Hepatocyte (in vitro differentiated cells): ENCODE measurements at regions not wholly inside any gene's neighbourhood (a gene's known extent, or its start where the extent isn't known, plus 50 kb on each side); places are given as distances from the start of the nearest gene placed in this dataset.

Source experiments
- DNase-seq: peaks from one replicate; pipeline ENCODE4 v3.0.0-alpha.2; 2016; ENCODE audit warnings: low spot score
- H2AFZ ChIP-seq: fragments of 200-600 bp; sonication (generic); 2 replicates; pipeline ENCODE4 v1.6.0; 2016; ENCODE audit warnings: antibody characterized with exemption, mild to moderate bottlenecking
- H3K27ac ChIP-seq: fragments of 200-600 bp; sonication (generic); 2 replicates; pipeline ENCODE4 v1.5.1; 2016; ENCODE audit warnings: mild to moderate bottlenecking
- H3K27me3 ChIP-seq: fragments of 200-600 bp; sonication (generic); 2 replicates; pipeline ENCODE4 v1.6.1; 2016
- H3K36me3 ChIP-seq: fragments of 200-600 bp; sonication (generic); replicated peaks from 2 replicates; pipeline ENCODE4 v1.5.1; 2016; ENCODE audit warnings: low read depth; ENCODE audit not compliant: insufficient read depth
- H3K4me1 ChIP-seq: fragments of 200-600 bp; sonication (generic); 2 replicates; pipeline ENCODE4 v1.5.1; 2016; ENCODE audit warnings: mild to moderate bottlenecking, moderate library complexity; ENCODE audit not compliant: insufficient read depth
- H3K4me2 ChIP-seq: fragments of 200-600 bp; sonication (generic); 2 replicates; pipeline ENCODE4 v1.6.0; 2016
- H3K4me3 ChIP-seq: fragments of 200-600 bp; sonication (generic); 2 replicates; pipeline ENCODE4 v1.5.1; 2016; ENCODE audit warnings: mild to moderate bottlenecking
- H3K79me2 ChIP-seq: fragments of 200-600 bp; sonication (generic); 2 replicates; pipeline ENCODE4 v1.6.0; 2017; ENCODE audit warnings: mild to moderate bottlenecking
- H3K9me2 ChIP-seq: fragments of 200-600 bp; sonication (generic); replicated peaks from 2 replicates; pipeline ENCODE4 v1.6.0; 2017; ENCODE audit warnings: mild to moderate bottlenecking; ENCODE audit not compliant: insufficient read depth
- H3K9me3 ChIP-seq: fragments of 200-600 bp; sonication (generic); 2 replicates; pipeline ENCODE4 v1.5.1; 2016; ENCODE audit warnings: low read depth, mild to moderate bottlenecking
- H4K20me1 ChIP-seq: fragments of 200-600 bp; sonication (generic); 2 replicates; pipeline ENCODE4 v1.6.0; 2016; ENCODE audit warnings: mild to moderate bottlenecking; ENCODE audit not compliant: insufficient read depth, poor library complexity, severe bottlenecking
- EZH2 ChIP-seq: fragments of 200-600 bp; sonication (generic); IDR thresholded peaks from 2 replicates; pipeline ENCODE4 v1.6.1; 2016; ENCODE audit warnings: antibody characterized with exemption, mild to moderate bottlenecking, borderline replicate concordance
- EZH2phosphoT487 ChIP-seq: fragments of 200-600 bp; sonication (generic); IDR thresholded peaks from one replicate; pipeline ENCODE4 v1.6.1; 2018; ENCODE audit warnings: antibody characterized with exemption, mild to moderate bottlenecking, low read depth, moderate library complexity; ENCODE audit not compliant: unreplicated experiment, severe bottlenecking
- WGBS: methylation state at CpG from one replicate; pipeline ENCODE4 v1.1.6; 2016; ENCODE audit warnings: low lambda C conversion rate; ENCODE audit errors: missing lambda C conversion rate; 5-methylcytosine and 5-hydroxymethylcytosine counted together
- TF ChIP-seq, protein P1 (sequence below): fragments of 200-600 bp; sonication (generic); IDR thresholded peaks from 2 replicates; pipeline ENCODE4 v1.5.1; 2016; ENCODE audit warnings: antibody characterized with exemption, mild to moderate bottlenecking; ENCODE audit not compliant: poor library complexity

DNA sequence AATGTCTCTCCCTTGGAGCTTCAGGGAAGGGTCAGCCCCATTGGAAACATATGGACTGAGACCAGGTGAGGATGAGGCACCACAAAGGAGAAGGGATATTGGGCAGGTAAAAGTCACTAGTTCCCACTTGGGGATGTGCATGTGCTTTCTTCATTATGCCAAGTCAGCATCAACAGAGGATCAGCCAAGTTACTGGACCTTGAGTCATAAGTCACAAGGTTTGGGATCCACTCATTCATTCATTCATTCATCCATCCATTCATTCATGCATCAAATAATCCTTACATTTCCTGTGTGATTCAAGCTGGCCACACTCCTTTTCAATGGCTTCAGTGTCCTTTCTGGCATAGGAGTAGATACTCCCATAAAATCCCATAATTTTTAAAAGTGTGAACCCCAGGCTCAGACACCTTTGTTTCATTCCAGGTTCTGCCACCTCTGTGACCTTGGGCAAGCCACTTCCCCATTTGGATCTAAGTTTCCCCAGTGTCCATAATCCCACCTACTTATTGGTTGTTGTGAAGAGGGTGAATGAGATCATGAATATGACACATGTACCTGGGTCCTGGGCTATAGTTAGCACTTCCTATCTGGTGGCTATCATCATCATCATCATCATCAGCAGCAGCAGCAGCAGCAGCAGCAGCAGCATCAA is 162.1 kb upstream of the LHX5 start:
- Histone ChIP-seq H3K27ac (no peak overlapping the region), H3K9me3 (no peaks in the 10 kb centered on the region), H2AFZ (no peak overlapping the region), H3K9me2 (no peaks in the 10 kb centered on the region), H3K4me3 (no peak overlapping the region), H3K79me2 (no peaks in the 10 kb centered on the region), H4K20me1 (no peaks in the 10 kb centered on the region), H3K4me2 (no peak overlapping the region), H3K4me1 (no peaks in the 10 kb centered on the region), H3K36me3 (no peaks in the 10 kb centered on the region), H3K27me3 (peaks cover 33% of the 10 kb centered on the region)
- TF ChIP-seq, protein P1, sequence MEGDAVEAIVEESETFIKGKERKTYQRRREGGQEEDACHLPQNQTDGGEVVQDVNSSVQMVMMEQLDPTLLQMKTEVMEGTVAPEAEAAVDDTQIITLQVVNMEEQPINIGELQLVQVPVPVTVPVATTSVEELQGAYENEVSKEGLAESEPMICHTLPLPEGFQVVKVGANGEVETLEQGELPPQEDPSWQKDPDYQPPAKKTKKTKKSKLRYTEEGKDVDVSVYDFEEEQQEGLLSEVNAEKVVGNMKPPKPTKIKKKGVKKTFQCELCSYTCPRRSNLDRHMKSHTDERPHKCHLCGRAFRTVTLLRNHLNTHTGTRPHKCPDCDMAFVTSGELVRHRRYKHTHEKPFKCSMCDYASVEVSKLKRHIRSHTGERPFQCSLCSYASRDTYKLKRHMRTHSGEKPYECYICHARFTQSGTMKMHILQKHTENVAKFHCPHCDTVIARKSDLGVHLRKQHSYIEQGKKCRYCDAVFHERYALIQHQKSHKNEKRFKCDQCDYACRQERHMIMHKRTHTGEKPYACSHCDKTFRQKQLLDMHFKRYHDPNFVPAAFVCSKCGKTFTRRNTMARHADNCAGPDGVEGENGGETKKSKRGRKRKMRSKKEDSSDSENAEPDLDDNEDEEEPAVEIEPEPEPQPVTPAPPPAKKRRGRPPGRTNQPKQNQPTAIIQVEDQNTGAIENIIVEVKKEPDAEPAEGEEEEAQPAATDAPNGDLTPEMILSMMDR: no peak
- no peak for TF ChIP-seq EZH2phosphoT487
- TF ChIP-seq EZH2: no peak
- DNase-seq: no peak

DNA sequence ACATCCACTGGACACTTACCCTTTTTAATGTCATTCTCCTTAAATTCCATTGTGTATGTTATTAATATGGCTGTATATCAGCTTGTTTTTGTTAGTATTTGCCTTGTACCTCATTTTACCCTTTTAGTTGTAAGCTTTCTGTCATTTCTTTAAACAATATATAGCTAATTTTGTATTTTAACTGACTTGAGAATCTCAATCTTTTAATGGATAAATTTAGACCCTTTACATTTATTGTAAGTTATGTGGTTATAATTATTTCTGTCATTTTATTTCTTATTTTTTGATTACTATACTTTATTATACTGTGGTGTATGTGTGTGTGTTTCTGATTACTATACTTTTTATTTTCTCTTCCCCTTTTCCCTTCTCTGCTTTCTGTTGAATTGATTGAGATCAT is 159.0 kb upstream of the LHX5 start:
- Histone ChIP-seq H3K27me3 (peaks cover 10% of the 10 kb centered on the region), H3K79me2 (no peaks in the 10 kb centered on the region), H3K9me2 (no peaks in the 10 kb centered on the region), H3K27ac (no peak overlapping the region), H3K4me3 (no peak overlapping the region), H2AFZ (no peak overlapping the region), H4K20me1 (no peaks in the 10 kb centered on the region), H3K4me1 (no peaks in the 10 kb centered on the region), H3K4me2 (no peak overlapping the region), H3K9me3 (no peaks in the 10 kb centered on the region), H3K36me3 (no peaks in the 10 kb centered on the region)
- DNase-seq: no peak
- TF ChIP-seq, protein P1: no peak
- TF ChIP-seq EZH2 (no peak), EZH2phosphoT487 (no peak)

DNA sequence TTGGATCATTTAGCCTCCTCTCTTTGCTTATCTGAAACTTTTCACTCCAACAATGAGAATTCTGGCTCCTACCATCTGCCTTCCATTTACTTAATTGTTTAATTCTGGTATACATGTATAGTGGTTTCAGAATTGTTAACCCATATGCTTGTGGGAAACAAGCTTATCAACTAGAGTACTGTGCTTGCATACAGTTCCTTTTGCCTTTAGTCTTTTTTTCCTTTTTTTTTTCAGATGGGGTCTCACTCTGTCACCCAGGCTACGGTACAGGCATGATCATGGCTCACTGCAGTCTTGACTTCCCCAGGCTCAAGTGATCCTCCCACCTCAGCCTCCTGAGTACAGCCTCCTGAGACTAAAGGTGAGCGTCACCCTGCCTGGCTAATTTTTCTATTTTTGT is 153.8 kb upstream of the LHX5 start:
- WGBS: 89% methylated on average over 2 of the region's 2 CpGs
- TF ChIP-seq, protein P1: no peak
- H3K4me1 ChIP-seq: no peaks in the 10 kb centered on the region

DNA sequence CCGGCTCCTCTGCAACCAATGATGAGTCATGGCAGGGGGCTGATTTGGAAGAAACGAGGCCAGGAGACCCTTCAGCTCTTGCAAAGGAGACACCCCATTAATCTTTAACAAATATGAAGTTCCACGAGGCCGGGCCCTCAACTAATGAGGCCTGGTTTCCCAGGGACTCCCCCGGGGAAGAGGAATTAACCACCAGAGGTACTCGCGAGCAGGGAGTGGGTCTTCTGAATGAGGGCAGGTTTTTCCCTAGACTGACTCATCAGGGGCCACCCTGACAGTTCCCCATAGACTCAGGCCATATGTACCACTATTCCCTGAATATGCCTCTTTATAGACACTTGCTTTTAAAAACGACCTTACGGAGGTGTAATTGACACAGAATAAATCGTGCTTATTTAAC is 150.7 kb upstream of the LHX5 start:
- H3K4me2 ChIP-seq: no peak overlapping the region
- no peak overlapping the region for H3K4me3 ChIP-seq
- no peaks in the 10 kb centered on the region for H4K20me1 ChIP-seq
- H3K79me2 ChIP-seq: no peaks in the 10 kb centered on the region
- H2AFZ ChIP-seq: no peak overlapping the region
- TF ChIP-seq, protein P1: no peak
- TF ChIP-seq EZH2phosphoT487: no peak
- no peak for TF ChIP-seq EZH2
- no peaks in the 10 kb centered on the region for H3K4me1 ChIP-seq
- no peaks in the 10 kb centered on the region for H3K9me3 ChIP-seq
- WGBS: 66% methylated on average over 10 of the region's 10 CpGs
- DNase-seq: no peak
- no peaks in the 10 kb centered on the region for H3K9me2 ChIP-seq
- H3K27ac ChIP-seq: no peak overlapping the region
- no peaks in the 10 kb centered on the region for H3K36me3 ChIP-seq
- H3K27me3 ChIP-seq: peaks cover 28% of the 10 kb centered on the region

More for the DNA sequence above, 153.8 kb upstream of the LHX5 start:
- peaks cover 9% of the 10 kb centered on the region for H3K27me3 ChIP-seq
- no peaks in the 10 kb centered on the region for H3K36me3 ChIP-seq
- H2AFZ ChIP-seq: no peak overlapping the region
- H3K79me2 ChIP-seq: no peaks in the 10 kb centered on the region
- H3K4me2 ChIP-seq: no peak overlapping the region
- H3K27ac ChIP-seq: no peak overlapping the region
- no peak overlapping the region for H3K4me3 ChIP-seq
- no peaks in the 10 kb centered on the region for H4K20me1 ChIP-seq
- H3K9me3 ChIP-seq: no peaks in the 10 kb centered on the region
- DNase-seq: no peak
- no peaks in the 10 kb centered on the region for H3K9me2 ChIP-seq
